ENCODE measurements at regions not wholly inside any gene's neighbourhood (a gene's known extent, or its start where the extent isn't known, plus 50 kb on each side); places are given as distances from the start of the nearest gene placed in this dataset.

GRCh38 chr1:88035578-88035977 is 648.5 kb upstream of the PKN2 start:
- TF ChIP-seq CTCF (IDR thresholded peaks at IDR 0.05) (no peak), SIN3A (IDR thresholded peaks at IDR 0.05; ENCODE audit: borderline replicate concordance, insufficient read depth, low read depth, low read length) (no peak)
- BruUV-seq (replicated peaks): no TSS peak
- ATAC-seq (no peak), DNase-seq (ENCODE audit: low read depth, low spot score) (no peak)
- H3K27me3 ChIP-seq (ENCODE audit: control insufficient read depth, insufficient read depth, low read length): no peaks in the 10 kb centered on the region
- H3K36me3 ChIP-seq (ENCODE audit: control insufficient read depth, insufficient read depth, low read length): no peaks in the 10 kb centered on the region
- H3K4me3 ChIP-seq (ENCODE audit: low read depth in 2 of 2, low read length in 2 of 2): no peak overlapping the region
- no peaks in the 10 kb centered on the region for H3K4me1 ChIP-seq (ENCODE audit: control insufficient read depth, insufficient read depth, low read length)
- intact Hi-C loops (cut with micrococcal nuclease; ENCODE audit: unreplicated experiment): no loop called here
- H3K9me3 ChIP-seq (ENCODE audit: control insufficient read depth, insufficient read depth, low read depth, low read length): peaks cover 22% of the 10 kb centered on the region
- H3K27ac ChIP-seq (ENCODE audit: low read length): no peak overlapping the region
- in situ Hi-C loops (cut with HindIII; ENCODE audit: low pct_unique_long_range_greater_than_20kb, low sequenced_read_pairs): no loop called here
- POLR2A ChIA-PET: interaction anchor here (0.6 kb wide), 1 partner anchor 950 kb away, joined by 4 read pairs; no protein-coding TSS in a partner anchor
- CTCF ChIA-PET: interaction anchor here (0.6 kb wide), 1 partner anchor 849 kb away, joined by 9 read pairs; no protein-coding TSS in a partner anchor

GRCh38 chr1:88036345-88037014 is 647.6 kb upstream of the PKN2 start:
- CTCF ChIA-PET: no interaction called here
- no TSS peak for BruUV-seq (replicated peaks)

More at GRCh38 chr1:88036345-88037014, 647.6 kb upstream of the PKN2 start:
- Histone ChIP-seq H3K27ac (ENCODE audit: low read length) (no peak overlapping the region), H3K9me3 (ENCODE audit: control insufficient read depth, insufficient read depth, low read depth, low read length) (peaks cover 28% of the 10 kb centered on the region), H3K36me3 (ENCODE audit: control insufficient read depth, insufficient read depth, low read length) (no peaks in the 10 kb centered on the region), H3K4me1 (ENCODE audit: control insufficient read depth, insufficient read depth, low read length) (no peaks in the 10 kb centered on the region), H3K27me3 (ENCODE audit: control insufficient read depth, insufficient read depth, low read length) (no peaks in the 10 kb centered on the region), H3K4me3 (ENCODE audit: low read depth in 2 of 2, low read length in 2 of 2) (no peak overlapping the region)
- DNase-seq (ENCODE audit: low read depth, low spot score) (no peak), ATAC-seq (no peak)
- in situ Hi-C loops (cut with HindIII; ENCODE audit: low pct_unique_long_range_greater_than_20kb, low sequenced_read_pairs) (no loop called here), intact Hi-C loops (cut with micrococcal nuclease; ENCODE audit: unreplicated experiment) (no loop called here)
- POLR2A ChIA-PET: interaction anchor here (0.6 kb wide), 1 partner anchor 949 kb away, joined by 4 read pairs; no protein-coding TSS in a partner anchor
- TF ChIP-seq TCF7L2 (IDR thresholded peaks at IDR 0.05; ENCODE audit: low read depth, low read length) (no peak), SIN3A (IDR thresholded peaks at IDR 0.05; ENCODE audit: borderline replicate concordance, insufficient read depth, low read depth, low read length) (no peak), POLR2AphosphoS5 (IDR thresholded peaks at IDR 0.05; ENCODE audit: low read depth, low read length) (no peak), CTCF (IDR thresholded peaks at IDR 0.05) (no peak)
- TF ChIP-seq, protein P1, sequence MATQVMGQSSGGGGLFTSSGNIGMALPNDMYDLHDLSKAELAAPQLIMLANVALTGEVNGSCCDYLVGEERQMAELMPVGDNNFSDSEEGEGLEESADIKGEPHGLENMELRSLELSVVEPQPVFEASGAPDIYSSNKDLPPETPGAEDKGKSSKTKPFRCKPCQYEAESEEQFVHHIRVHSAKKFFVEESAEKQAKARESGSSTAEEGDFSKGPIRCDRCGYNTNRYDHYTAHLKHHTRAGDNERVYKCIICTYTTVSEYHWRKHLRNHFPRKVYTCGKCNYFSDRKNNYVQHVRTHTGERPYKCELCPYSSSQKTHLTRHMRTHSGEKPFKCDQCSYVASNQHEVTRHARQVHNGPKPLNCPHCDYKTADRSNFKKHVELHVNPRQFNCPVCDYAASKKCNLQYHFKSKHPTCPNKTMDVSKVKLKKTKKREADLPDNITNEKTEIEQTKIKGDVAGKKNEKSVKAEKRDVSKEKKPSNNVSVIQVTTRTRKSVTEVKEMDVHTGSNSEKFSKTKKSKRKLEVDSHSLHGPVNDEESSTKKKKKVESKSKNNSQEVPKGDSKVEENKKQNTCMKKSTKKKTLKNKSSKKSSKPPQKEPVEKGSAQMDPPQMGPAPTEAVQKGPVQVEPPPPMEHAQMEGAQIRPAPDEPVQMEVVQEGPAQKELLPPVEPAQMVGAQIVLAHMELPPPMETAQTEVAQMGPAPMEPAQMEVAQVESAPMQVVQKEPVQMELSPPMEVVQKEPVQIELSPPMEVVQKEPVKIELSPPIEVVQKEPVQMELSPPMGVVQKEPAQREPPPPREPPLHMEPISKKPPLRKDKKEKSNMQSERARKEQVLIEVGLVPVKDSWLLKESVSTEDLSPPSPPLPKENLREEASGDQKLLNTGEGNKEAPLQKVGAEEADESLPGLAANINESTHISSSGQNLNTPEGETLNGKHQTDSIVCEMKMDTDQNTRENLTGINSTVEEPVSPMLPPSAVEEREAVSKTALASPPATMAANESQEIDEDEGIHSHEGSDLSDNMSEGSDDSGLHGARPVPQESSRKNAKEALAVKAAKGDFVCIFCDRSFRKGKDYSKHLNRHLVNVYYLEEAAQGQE (IDR thresholded peaks at IDR 0.05; ENCODE audit: insufficient read depth in 1 of 2, low read depth in 2 of 2, low read length in 1 of 2): no peak

Data from Panc1 (cell line).